A549 (cell line): ENCODE measurements at regions not wholly inside any gene's neighbourhood (a gene's known extent, or its start where the extent isn't known, plus 50 kb on each side); places are given as distances from the start of the nearest gene placed in this dataset.

Experiments
- BCL3 ChIP-seq: fragments of >200 bp; sonication (Bioruptor Twin); formaldehyde crosslinking; IDR thresholded peaks from 3 replicates; pipeline ENCODE4 v1.6.1; 2016
- CTCF ChIP-seq: fragments of >200 bp; sonication (Bioruptor Twin); formaldehyde crosslinking; IDR thresholded peaks from 3 replicates; pipeline ENCODE4 v1.5.1; 2016
- FOXS1 ChIP-seq: fragments of 250-450 bp; sonication (Bioruptor Pico); IDR thresholded peaks from 2 replicates; pipeline ENCODE4 v1.5.0; 2020; ENCODE audit warnings: mild to moderate bottlenecking, moderate library complexity
- KDM1A ChIP-seq: fragments of 200-600 bp; sonication (generic); IDR thresholded peaks from 2 replicates; pipeline ENCODE4 v1.6.1; 2016; ENCODE audit warnings: low read depth, mild to moderate bottlenecking
- MAX ChIP-seq: IDR thresholded peaks from 2 replicates; pipeline ENCODE4 v1.6.1; 2012
- MAZ ChIP-seq: fragments of 150-350 bp; IDR thresholded peaks from 2 replicates; pipeline ENCODE4 v1.6.1; 2014; ENCODE audit warnings: antibody characterized with exemption, low read depth, low read length, borderline replicate concordance
- MYC ChIP-seq: IDR thresholded peaks from 2 replicates; pipeline ENCODE4 v1.6.1; 2012; ENCODE audit warnings: mild to moderate bottlenecking, inconsistent platforms, low read length, improper control_type of control experiment, borderline replicate concordance
- POLR2A ChIP-seq: IDR thresholded peaks from 2 replicates; pipeline ENCODE4 v1.6.1; 2012; ENCODE audit warnings: mild to moderate bottlenecking, low read length
- RCOR1 ChIP-seq: fragments of 150-350 bp; IDR thresholded peaks from 2 replicates; pipeline ENCODE4 v1.6.1; 2014; ENCODE audit warnings: antibody characterized with exemption, low read length, low read depth
- RFX5 ChIP-seq: fragments of 450-650 bp; IDR thresholded peaks from 2 replicates; pipeline ENCODE4 v1.7.1; 2014; ENCODE audit warnings: antibody characterized with exemption, mild to moderate bottlenecking, moderate library complexity
- ZFP36 ChIP-seq: fragments of 450-650 bp; IDR thresholded peaks from 2 replicates; pipeline ENCODE4 v1.6.1; 2014; ENCODE audit warnings: borderline replicate concordance; ENCODE audit not compliant: partially characterized antibody

GRCh38 chr11:42498971-42499370 is 812.8 kb upstream of the API5 start:
- TF ChIP-seq CTCF (no peak), ZFP36 (no peak), RFX5 (no peak), KDM1A (no peak), BCL3 (no peak), MYC (no peak), FOXS1 (CRISPR knock-in tag) (no peak), RCOR1 (no peak), MAX (no peak), MAZ (no peak), POLR2A (no peak)
